GM18517 (cell line): ENCODE measurements at regions not wholly inside any gene's neighbourhood (a gene's known extent, or its start where the extent isn't known, plus 50 kb on each side); places are given as distances from the start of the nearest gene placed in this dataset.

Experiments used
- ATAC-seq: cut with Tn5 transposase; IDR thresholded peaks from one replicate; pipeline ENCODE4 v1.9.1; 2021; ENCODE audit warnings: mild to moderate bottlenecking, moderate library complexity; ENCODE audit not compliant: unreplicated experiment

- ATAC-seq: no peak
These were observed 483.0 kb upstream of the ID2 start for GRCh38 chr2:8198766-8199382.

- peak; percentile 77 for ATAC-seq
These were observed 479.7 kb upstream of the ID2 start for GRCh38 chr2:8202132-8202531.

DNA sequence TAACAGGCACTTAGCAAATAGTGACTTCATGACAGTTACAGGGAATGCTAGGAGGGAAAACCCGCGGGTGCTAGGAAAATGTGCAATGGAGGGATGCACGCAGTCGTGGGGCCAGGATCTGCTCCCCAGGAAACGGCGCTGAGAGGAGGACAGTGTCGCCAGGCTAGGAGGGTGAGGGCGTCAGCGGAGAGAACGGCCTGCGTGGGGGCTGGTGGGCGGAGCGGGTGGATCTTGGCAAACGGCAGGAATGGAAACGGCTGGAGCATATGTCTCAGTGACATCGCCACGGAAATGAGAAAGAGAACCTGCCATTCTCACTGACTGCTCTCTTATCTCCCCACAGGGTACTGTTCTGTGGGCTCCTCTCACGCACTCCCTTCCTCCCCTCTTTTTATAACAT is 478.5 kb upstream of the ID2 start:
- no peak for ATAC-seq

DNA sequence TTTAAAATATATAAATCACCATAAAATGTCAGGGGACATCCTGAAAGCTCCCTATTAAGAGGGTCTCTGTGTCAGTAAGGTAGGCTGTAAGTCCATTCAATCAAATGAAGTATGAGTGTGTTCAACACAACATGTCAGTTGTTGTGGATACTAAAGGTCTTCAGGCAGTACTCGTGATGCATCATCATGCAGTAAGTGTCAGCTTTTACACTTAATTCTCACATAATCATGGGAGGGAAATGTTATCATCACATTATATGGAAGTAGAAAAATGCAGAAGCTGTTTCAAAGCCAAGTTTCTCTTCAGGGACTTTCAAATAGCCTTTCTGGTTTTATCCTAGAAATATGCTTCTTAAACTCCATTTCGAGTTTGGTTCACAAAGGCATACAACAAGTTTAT is 477.1 kb upstream of the ID2 start:
- no peak for ATAC-seq

DNA sequence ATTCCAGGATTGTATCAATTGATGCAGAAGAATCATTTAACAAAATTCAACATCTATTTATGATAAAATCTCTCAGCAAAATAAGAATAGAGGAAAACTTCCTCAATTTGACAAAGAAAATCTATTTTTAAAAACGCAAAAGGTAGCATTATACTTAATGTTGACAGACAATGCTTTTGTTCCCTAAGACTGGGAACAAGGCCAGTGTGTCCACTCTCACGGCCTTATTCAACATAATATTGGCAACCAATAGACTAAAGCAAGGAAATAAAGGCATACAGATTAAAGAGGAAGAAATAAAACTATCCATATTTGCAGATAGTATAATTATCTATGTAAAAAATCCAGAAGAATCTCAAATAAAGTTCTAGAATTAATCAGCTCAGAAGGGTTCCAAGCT is 472.4 kb upstream of the ID2 start:
- no peak for ATAC-seq

- ATAC-seq: no peak
These were observed 470.5 kb upstream of the ID2 start for GRCh38 chr2:8211384-8211783.

- no peak for ATAC-seq
These were observed 469.6 kb upstream of the ID2 start for GRCh38 chr2:8212239-8212638.

GRCh38 chr2:8214036-8214615 is 467.7 kb upstream of the ID2 start:
- ATAC-seq: no peak

- ATAC-seq: no peak
These were observed 466.5 kb upstream of the ID2 start for GRCh38 chr2:8215159-8215863.

DNA sequence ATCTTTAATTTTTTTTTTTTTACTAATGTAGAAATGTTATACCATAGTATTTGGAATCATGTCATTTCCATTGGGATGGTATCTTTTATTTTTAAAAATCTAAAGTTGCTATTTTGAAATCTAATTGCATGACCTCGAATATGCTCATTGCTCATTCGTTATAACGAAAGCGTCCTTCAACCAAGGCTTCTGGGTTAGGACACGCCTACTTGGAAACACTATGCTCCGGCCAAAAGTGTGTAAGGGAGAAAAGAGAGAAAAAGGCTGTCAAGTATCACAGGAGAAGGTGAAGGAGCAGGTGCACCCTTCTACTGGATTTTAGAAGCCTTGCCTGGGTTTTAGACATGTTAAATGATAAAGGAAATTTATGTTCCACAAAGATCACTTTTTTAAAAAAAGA is 465.9 kb upstream of the ID2 start:
- no peak for ATAC-seq

DNA sequence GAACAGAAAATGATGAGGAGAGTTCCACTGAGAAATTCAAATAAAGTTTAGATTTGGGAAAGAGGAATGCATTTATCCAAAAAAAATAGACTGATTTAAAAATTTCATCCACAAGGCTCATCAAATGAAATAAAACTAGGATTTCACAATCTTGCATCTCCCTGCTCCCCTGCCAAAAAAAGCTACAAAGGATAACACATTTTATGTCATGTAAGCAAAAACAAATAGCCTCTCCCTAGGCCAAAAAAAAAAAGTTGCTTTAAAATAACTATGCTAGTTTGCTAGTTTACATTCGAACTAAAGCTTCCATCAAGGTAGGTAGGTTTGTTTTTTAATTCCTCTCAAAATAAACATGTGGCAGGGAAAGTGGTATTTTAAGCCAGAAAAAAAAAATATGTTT is 465.5 kb upstream of the ID2 start:
- ATAC-seq: no peak

DNA sequence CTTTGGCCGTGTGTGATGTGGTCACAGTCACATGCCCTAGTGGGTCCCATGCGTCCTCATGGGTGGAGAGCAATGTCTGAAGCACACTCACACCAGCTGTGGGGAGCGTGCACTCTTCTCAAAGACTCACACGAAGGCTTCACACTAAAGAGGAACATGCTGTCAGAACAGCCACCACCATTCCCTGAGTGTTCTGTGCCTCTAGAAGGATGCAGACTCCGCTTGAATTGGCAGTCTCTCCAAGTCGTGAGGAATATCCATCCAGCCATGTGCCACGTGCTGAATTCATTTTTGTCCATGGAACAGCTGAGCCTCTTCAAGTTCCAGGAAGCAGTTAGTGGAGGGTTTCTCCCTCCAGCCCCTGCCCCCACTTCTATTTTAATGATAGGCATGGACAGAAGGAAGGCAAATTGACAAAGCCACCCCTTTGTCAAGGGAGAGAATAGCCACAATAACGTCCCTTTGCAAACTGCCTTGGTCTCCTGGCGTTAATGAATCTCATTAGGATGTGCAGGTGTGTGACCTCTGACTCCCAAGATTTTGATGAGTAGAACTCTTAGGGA is 464.3 kb upstream of the ID2 start:
- no peak for ATAC-seq

DNA sequence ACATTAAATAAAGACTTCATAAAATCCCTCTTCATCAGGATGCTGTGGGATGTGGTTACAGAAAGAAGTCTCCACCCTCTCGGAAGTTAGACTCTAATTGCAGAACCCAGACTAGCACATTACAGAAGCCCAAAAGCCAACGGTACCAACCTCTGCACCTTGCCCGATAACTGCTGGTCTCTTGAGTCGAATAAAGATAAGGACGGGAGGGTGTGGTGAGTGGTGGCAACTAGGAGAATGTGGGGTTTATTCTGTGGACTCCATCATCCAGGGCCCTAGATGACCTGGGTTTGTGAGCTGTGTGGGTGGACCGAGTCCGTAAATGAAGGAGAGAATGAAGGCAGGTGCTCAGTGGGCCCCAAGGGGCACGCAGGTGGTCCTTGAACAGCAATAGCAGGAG is 462.8 kb upstream of the ID2 start:
- ATAC-seq: no peak

DNA sequence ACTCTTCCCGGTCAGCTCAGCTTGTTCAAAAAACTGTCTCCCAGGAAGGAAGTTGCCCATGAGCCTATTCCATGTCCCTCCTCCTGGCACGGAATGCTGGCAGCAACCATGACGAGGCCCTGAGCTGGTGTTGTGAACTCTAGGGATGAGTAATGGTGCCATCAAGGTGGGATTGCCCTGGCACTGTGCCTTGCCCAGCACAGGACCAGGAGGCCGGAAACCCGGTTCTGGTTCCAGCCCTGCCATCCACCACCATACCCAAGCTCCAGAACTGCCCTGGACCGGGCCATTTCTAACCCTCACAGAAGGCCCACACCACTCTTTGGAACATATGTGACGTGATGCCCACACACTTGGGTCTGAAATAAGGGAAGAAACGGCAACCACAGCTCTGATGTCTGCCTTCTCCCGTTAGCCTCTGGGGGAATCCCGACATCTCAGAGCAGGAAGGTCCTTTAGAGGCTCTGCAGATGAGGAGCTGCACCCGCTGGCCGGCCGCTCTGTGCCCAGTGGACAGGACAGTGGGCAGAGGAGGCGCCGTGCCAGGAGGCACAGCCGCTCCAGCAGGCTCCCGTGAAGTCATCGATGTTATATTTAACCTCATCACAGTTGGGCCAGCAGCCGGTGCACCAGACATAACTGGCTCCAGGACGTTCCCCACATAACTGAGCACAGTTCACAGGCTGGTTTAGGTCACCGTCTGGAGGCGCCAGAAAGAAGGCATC is 462.1 kb upstream of the ID2 start:
- ATAC-seq: no peak

DNA sequence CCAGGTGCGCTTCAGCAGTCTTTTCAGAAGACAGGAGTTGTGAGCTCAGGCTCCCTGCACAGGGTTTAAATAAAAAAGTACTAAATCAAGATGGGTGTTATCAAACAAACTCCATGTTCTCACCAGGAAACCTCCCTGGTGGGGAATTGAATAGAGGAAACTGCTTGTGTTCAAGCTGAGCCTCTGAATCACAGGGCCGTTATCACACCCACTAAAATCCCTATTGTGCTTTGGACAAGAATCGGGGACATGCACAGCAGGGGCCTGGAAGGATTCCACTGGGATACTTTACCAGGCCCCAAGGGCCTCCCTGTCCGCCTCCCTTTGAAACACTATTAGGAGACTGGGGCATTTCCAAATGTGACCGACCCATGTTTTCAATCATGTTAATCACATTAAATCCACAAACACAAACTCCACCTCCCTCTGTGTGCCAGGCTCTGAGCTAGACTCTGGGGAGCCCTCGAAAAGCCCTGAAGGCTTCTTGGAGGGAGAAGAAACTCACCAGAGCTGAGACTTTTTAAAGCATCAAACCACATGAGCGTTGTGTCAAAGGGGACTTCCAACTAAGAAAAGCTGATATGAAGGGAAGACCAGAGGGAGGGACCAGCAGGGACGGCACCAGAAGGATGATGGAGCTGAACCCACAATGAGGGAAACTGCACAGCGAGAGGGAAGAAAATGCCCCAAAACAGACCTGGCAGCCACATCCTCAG is 458.7 kb upstream of the ID2 start:
- no peak for ATAC-seq

DNA sequence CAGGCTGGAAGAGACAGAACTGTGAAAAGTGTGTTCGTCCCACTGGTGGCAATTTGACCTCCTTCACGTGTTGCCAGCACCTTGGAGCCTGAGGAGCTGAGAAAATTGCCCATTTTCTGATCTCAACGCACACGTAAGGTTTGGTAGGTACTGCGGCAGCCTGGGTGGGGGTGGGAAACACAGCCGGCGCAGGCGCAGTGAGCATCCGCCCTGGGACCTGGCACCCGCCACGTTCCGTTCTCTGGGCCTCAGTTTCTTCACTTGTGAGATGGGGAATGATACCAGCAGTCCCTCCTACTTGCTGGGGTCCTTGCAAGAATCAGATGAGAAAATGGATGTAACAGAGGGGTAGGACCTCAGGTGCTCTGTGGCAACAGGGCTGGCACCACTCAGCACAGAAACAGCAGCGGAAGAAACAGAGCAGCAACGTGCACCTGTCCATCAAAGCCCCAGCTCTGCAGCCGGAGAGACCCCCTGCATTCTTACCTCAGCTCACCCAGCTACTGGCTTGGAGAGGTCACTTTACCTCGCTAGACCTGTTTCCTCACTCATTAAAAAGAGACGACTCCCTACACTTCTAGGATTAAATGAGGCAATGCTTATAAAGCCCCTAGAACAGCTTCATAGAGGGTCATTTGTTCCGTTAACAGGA is 458.0 kb upstream of the ID2 start:
- ATAC-seq: no peak

DNA sequence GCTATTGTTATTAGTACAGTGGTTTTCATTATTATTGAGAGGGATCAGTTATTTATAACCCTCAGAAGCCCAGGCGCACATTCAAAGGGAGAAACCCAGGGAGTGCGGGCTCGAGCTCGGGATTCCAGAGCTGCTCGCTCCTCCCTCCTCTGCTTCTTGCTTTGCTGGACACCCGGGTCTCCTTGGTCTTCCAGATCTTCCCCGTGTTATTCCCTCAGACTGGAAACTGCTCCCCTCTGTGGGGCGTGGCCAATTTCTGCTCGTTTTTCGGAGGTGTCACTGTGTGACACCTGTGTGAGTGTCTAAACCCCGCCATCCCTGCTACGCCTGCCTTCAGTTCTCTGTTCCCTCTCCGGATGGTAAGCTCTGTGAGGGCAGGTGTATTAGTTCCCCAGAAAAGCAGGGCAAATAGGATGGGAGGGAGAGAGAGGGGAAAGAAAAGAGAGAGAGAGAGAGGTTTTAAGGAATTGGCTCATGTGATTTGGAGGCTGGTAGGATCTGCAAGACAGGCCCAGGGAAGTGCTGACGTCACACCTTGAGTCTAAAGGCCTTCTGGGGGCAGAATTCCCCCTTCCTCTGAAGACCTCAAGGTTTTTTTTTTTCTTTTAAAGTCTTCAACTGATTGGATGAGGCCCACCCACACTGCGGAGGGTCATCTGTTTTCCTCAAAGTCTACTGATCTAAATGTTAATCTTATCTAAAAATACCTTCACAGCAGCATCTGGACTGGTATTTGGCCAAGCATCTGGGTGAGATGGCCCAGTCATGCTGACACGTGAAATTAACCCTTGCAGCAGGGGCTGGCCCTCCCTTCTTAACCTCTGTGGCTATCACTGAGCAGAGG is 457.3 kb upstream of the ID2 start:
- no peak for ATAC-seq

GRCh38 chr2:8225266-8225665 is 456.6 kb upstream of the ID2 start:
- ATAC-seq: no peak

- ATAC-seq: no peak
These were observed 456.1 kb upstream of the ID2 start for GRCh38 chr2:8225798-8226197.
